Activated CD8-positive, alpha-beta memory T cell treated with anti-CD3 and anti-CD28 coated beads for 1 hour (primary cell): ENCODE measurements at regions not wholly inside any gene's neighbourhood (a gene's known extent, or its start where the extent isn't known, plus 50 kb on each side); places are given as distances from the start of the nearest gene placed in this dataset.

Source experiments
- DNase-seq, 2 donors: peaks; one replicate each; pipeline ENCODE4 v3.0.0-alpha.2; 2020; ENCODE audit warnings: low read depth in 1 of 2; ENCODE audit errors: extremely low read depth in 1 of 2

DNA sequence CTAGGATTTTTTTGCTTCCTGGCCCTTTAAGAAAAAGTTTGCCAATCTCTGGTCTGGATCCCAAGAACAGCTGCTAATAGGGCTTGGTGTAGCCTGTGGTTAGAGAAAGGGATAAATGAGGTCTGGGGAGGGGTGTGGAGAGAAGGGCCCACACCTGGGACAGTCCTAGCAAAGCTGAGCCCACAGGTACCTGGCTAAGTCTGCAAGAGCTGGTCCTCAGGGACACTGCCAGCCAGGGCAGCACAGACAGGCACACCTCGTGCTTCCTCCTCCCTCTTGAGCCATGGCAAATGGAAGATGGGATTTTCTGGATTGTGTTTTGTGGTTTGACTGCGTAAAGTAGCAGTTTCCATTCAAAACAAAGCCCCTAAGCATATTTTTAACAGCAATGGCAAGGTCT is 217.5 kb downstream of the SOX9 start:
- no peak for DNase-seq

DNA sequence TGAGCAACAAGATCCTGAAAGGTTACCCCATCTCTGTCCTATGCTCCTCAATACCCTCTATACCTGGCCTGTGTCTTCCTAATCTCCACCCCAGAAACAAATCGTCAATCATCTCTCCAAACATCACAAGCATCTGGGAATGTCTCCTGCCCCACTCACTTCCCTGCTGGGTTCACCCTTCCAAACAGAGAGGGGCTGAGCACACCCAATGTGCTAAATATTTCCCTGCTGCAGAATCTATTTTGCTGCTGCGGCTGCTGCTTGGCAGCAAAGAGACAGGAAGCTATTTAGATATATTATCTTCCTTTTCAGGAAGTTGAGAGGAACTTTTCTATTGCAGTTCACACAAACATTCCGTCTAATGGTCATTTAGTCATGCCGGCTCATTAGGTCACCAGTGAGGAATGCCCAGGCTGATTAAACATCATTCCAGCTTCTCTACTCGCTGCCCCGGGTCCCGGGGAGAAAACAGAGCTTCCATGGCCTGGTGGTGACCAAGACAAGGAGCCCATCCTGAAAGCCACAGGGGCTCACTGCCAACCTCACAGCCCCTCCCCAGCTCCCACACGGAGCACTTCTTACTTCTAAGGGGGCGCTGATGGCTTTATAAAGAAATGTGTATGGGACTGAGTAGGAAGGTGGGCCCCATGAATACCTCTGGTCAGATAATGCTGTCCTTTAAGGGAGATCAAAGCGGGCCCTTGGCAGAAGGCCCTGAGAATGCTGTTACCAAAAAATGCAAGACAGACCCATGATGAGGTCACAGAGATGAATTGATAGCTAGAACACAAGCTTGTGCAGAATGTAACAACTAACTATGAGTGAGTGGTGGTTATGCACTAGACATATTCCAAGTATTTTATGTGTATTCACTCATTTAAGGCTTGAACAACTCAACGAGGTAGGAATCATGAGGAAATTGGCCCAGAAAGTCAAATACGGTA is 218.3 kb downstream of the SOX9 start:
- DNase-seq, result no peak

GRCh38 chr17:72340836-72341235 is 220.0 kb downstream of the SOX9 start:
- no peak for DNase-seq

DNA sequence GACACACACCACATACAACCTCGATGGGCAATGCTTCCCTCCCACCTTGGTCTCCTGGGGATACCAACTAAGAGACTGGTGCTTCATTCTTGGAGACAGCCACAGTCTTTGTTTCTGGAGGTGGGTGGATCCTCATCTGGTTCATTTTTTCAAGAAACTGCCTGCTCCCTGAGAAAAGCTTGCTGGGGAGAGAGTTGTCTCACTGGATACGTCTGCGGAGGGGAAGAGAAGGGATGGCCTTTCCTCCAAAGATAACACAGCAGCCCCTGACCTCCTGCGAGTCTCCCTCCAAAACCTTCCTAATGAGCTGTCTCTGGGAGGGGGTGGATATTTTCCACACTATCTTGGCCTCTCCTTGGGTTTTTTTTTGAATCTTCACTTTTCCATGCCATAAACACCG is 221.2 kb downstream of the SOX9 start:
- DNase-seq, result no peak

DNA sequence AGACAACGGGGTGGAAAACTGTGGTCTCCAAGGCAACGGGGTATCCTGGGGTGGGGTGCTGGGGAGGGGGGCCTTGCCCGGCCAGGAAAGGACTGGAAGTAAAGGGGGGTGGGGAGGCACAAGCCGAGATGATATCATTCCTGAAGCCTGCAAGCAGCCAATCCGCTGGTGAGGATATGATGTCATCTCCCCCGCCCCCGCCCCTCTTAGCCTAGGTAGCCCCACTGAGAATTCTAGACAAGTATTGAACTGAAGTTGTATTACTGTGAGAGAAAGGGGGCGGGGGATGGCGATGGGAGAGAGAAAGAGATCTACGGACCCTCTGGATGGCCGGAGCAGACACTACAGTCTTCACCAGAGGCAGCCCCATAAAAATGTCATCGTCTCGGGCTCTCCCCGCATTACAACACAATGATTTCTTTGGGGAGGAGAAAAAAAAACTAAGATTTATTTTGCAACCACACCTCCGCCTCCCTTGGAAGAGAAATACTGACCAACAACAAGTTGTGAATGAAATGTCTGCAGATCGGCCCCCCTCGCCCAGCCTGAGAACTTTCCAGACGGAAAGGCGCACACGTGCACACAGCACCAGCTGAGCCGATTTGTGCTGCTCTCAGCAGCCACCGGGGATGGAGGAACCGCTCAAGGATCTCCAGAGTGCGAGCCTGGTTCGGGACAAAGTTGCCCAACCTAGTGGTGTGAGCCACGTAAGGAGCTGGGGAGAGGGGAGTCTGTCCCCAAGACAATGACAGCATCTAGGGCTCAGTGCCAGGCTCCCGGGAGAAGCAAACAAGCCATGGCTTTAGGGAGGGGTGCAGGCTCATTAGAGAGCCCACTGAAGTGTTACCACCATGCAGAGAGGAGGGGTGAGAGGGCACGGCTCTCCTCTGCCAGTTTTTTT is 222.1 kb downstream of the SOX9 start:
- DNase-seq, result no peak

DNA sequence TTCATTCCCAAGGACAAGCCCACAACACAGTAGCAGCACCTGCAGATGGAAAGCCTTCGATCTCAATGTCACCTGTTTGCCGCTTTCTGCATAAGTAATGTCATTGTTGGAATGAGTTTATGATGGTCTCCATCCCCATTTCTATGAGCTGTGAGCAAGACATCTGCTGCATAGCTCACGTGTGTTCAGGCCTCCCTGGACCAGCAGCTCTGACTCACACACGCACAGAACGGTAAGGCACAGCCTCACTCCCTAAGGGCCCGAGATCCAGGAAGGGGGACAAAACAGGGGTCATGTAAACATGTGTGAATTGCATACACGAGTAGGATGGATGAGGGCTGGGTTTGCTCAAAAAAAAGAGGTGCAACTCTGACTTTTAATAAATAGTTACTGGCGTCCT is 223.1 kb downstream of the SOX9 start:
- DNase-seq, result no peak

DNA sequence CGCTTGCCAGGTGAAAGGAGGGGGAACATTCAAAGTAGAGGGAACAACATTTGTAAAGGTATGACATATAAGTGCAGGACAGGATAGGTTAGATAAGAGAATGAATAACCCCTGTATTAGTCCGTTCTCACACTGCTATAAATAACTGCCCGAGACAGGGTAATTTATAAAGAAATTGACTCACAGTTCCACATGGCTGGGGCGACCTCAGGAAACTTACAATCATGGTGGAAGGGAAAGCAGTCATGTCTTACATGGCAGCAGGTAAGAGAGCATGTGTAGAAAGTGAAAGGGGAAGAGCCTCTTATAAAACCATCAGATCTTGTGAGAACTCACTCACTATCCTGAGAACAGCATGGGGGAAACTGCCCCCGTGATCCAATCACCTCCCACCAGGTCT is 223.8 kb downstream of the SOX9 start:
- DNase-seq, result no peak

DNA sequence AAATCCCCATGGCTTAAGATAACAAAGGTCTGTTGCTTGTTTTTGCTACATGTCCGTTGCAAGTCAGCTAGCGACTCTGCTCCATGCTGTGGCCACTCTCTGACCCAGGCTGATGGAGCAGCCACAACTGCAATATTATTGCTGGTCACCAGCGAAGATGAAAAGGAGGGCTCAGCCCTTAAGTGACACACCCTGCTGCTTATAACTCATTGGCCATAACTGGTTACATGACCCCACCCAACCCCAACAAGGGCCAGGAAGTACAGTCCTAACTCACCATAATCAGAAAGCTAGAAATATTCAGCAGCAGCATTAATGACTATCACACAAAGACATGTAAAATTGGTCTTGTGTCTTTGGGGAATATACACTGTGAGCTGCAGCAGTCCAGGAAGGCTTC is 224.3 kb downstream of the SOX9 start:
- DNase-seq, result no peak

- DNase-seq, result no peak
These were observed 224.7 kb downstream of the SOX9 start for GRCh38 chr17:72345536-72345935.

GRCh38 chr17:72346306-72346705 is 225.5 kb downstream of the SOX9 start:
- no peak for DNase-seq

DNA sequence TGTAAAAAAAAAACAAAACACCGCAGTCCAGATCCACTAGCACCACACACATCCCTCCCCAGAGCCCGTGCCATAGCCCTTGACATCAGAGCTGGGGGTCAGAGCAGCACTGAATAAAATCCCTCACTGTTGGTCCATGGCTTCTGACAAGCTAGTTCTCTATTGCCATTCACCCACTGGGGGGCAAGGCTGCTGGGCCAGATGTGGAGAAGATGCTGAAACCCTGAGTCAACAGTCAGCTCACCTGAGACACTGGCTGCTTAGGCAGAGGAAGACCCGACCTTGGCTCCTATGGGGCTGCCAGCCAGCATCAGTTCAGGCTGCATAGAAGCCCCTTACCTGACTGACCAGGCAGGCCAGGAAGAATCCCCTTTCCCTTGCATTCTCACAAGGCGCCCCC is 228.2 kb downstream of the SOX9 start:
- no peak for DNase-seq

DNA sequence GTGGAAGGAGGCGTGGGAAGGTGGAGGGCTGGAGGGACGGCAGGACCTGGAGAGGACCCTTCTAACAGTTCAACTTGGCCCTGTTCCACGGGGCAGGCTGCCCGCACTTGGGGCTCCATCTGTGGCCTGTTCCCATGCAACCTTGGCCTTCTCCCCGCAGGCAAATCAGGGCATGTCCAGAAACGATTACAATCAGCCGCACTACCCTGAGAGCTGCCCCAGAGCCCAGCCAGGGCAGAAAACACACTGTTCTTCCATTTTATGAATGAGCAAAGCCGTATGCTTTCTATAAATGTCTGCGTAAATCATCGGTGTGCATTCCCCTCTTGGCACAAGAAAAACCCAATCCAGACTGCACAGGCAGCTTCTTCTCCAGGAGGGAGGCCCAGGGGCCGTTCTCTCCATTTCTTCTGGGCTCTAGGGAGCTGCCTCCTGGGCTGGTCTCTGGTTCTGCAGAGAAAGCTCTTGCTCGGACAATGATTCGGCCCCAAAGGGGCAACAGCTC is 228.7 kb downstream of the SOX9 start:
- no peak for DNase-seq

DNA sequence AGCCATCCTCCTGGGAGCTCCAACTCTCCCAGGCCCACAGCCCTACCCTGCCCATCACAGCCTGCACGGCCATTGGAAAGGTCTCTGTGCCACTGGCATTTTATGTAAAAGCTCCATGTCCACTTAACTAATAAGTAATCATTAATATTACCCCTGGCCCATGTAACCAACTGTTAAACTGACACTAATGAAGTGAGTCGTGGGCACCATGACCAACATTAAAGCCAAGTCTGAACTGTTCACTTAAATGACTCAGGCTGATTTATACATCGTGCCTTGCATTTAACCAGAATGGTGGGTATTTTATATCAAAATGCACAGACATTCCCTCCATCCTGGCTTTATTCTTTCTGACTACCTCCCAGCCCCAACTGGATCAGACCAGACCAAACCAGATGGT is 229.3 kb downstream of the SOX9 start:
- no peak for DNase-seq

GRCh38 chr17:72351365-72351764 is 230.5 kb downstream of the SOX9 start:
- no peak for DNase-seq

GRCh38 chr17:72351884-72352346 is 231.1 kb downstream of the SOX9 start:
- DNase-seq, result no peak

DNA sequence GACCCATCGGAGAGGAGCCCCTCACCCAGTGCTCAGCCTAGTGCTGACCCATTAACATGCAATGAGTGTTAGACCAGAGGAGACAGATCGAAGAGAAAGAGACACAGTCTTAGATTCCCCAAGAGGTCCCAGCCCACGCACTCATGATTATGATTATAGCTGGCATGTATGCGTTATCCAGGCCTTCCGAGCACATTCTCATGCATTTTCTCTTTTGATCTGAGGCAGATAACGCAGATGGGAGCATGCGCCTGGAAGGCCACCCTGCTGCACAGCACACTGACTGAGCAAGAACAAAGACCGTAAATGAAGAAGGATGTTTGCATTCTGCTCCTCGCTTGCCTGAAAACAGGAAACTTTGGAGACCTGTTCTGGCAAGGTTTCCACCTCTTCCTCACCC is 232.7 kb downstream of the SOX9 start:
- DNase-seq, result no peak

GRCh38 chr17:72354071-72354470 is 233.3 kb downstream of the SOX9 start:
- no peak for DNase-seq

GRCh38 chr17:72357764-72358365 is 237.0 kb downstream of the SOX9 start:
- no peak for DNase-seq

DNA sequence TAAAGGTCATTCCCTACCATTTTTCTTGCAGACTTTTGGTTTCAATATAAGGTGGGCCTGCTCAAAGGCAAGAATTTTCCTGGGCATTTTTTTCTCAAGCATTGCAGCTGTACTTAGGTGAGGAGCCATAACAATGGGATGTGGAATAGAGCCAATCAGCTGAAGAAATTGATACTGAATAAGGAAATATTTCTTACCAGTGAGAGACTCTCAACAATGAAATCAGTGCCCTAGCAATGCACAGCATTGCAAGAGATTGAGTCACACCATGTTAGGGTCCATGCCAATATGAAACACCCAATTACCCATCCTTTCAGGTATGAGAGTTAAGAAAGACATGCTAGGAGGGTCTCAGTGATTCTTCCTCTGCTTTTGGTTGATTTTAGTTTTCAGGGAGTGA is 237.6 kb downstream of the SOX9 start:
- DNase-seq, result no peak

GRCh38 chr17:72359274-72359673 is 238.5 kb downstream of the SOX9 start:
- DNase-seq, result no peak

- no peak for DNase-seq
These were observed 239.0 kb downstream of the SOX9 start for GRCh38 chr17:72359811-72360210.
